ENCODE measurements at regions not wholly inside any gene's neighbourhood (a gene's known extent, or its start where the extent isn't known, plus 50 kb on each side); places are given as distances from the start of the nearest gene placed in this dataset.

GRCh38 chr20:5265662-5265985, 51.1 kb downstream of the PROKR2 start:
- no peaks in the 10 kb centered on the region for H3K9me1 ChIP-seq (ENCODE audit: control insufficient read depth, insufficient read depth, low read length)
- no peak overlapping the region for H3K27ac ChIP-seq (ENCODE audit: extremely low read depth, low read depth, low read length)
- no peaks in the 10 kb centered on the region for H3K36me3 ChIP-seq (ENCODE audit: control insufficient read depth, insufficient read depth, low read length)
- H3K79me2 ChIP-seq (ENCODE audit: control insufficient read depth, insufficient read depth, low read length): no peaks in the 10 kb centered on the region
- ChIA-PET POLR2A (interaction anchor here (0.7 kb wide), 1 partner anchor 82 kb away, joined by 3 read pairs; no protein-coding TSS in a partner anchor), CTCF (ENCODE audit: low intra/inter-chr PET ratio) (no interaction called here)
- ATAC-seq (no peak), FAIRE-seq (no peak), DNase-seq (ENCODE audit: extremely low read depth in 1 of 4, low spot score in 3 of 4) (no peak)
- H4K20me1 ChIP-seq (replicated peaks; ENCODE audit: control insufficient read depth, insufficient read depth, low read length): no peaks in the 10 kb centered on the region
- H3K4me3 ChIP-seq: no peak overlapping the region
- no peaks in the 10 kb centered on the region for H3K9me3 ChIP-seq (replicated peaks; ENCODE audit: control insufficient read depth, insufficient read depth, low read depth, low read length)
- no TSS peak for BruUV-seq (replicated peaks)
- TF ChIP-seq TFE3 (CRISPR knock-in tag; IDR thresholded peaks at IDR 0.05) (no peak), NR2C2 (CRISPR knock-in tag; IDR thresholded peaks at IDR 0.05) (no peak), NR2C2 (tag; IDR thresholded peaks at IDR 0.05) (no peak), CBX5 (IDR thresholded peaks at IDR 0.05; ENCODE audit: borderline replicate concordance, low read depth) (no peak), SRSF9 (IDR thresholded peaks at IDR 0.05; ENCODE audit: borderline replicate concordance, low read depth, low read length) (no peak), TAF9B (IDR thresholded peaks at IDR 0.05; ENCODE audit: partially characterized antibody) (no peak), ZBTB26 (CRISPR knock-in tag; IDR thresholded peaks at IDR 0.05) (no peak), RBM39 (optimal IDR thresholded peaks at IDR 0.05; ENCODE audit: low read depth, low read length) (no peak), ATF3 (IDR thresholded peaks at IDR 0.05) (no peak), ATF3 (CRISPR knock-in tag; conservative IDR thresholded peaks at IDR 0.05) (no peak), GTF3C2 (IDR thresholded peaks at IDR 0.05; ENCODE audit: borderline replicate concordance, extremely low read depth, insufficient read length) (no peak), ASH1L (IDR thresholded peaks at IDR 0.05; ENCODE audit: borderline replicate concordance, low read depth, partially characterized antibody) (no peak), CBX3 (IDR thresholded peaks at IDR 0.05; ENCODE audit: borderline replicate concordance in 1 of 2, low read length in 2 of 2) (no peak)
- H3K27me3 ChIP-seq (ENCODE audit: control insufficient read depth in 2 of 2, insufficient read depth in 2 of 2, low read length in 2 of 2): peaks cover 0 to 15% of the 10 kb centered on the region in 2 experiments; a peak in 1 of 5 replicates
- no peak overlapping the region for H2AFZ ChIP-seq (ENCODE audit: low read depth, low read length)
- H3K9ac ChIP-seq (ENCODE audit: insufficient read depth in 1 of 2, low read depth in 2 of 2, low read length in 2 of 2): no peak overlapping the region
- no peaks in the 10 kb centered on the region for H3K4me1 ChIP-seq (replicated peaks in 1 of 2; ENCODE audit: control insufficient read depth in 2 of 2, insufficient read depth in 2 of 2, low read length in 2 of 2)
- WGBS (ENCODE audit: insufficient coverage, low coverage, missing lambda C conversion rate): 0% methylated on average over 2 of the region's 2 CpGs
- in situ Hi-C loops (cut with MboI) (no loop called here), intact Hi-C loops (cut with micrococcal nuclease) (no loop called here)
- H3K4me2 ChIP-seq (ENCODE audit: insufficient read depth, low read length): no peak overlapping the region

Measured in K562 (cell line).